NCI-H2196 (cell line): ENCODE measurements at regions not wholly inside any gene's neighbourhood (a gene's known extent, or its start where the extent isn't known, plus 50 kb on each side); places are given as distances from the start of the nearest gene placed in this dataset.

Source experiments
- DNase-seq: peaks from one replicate; lab custom pipeline; 2025; ENCODE audit not compliant: unreplicated experiment; lab: John Stamatoyannopoulos, UW

GRCh38 chr3:59106085-59106648, 56.3 kb upstream of the CFAP20DC start:
- DNase-seq = no peak

DNA sequence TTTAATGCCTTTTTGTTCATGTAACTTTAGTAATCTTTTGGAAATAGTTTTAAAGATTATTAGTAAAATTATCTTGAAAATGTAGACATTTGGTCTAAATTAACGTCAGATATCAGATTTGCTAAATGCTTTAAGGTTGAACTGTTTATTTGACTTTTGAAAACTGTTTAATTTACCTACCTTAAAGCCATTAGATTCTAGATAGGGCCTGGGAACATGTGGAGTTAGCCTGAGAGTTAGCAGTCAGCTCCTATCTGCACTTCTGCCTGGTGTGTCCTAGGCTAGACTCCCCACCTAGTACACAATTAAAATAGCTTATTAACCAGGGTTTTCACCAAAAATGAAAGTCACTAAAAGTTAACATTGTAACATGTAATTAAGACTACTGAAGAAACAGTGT, 53.7 kb upstream of the CFAP20DC start:
- no peak for DNase-seq

DNA sequence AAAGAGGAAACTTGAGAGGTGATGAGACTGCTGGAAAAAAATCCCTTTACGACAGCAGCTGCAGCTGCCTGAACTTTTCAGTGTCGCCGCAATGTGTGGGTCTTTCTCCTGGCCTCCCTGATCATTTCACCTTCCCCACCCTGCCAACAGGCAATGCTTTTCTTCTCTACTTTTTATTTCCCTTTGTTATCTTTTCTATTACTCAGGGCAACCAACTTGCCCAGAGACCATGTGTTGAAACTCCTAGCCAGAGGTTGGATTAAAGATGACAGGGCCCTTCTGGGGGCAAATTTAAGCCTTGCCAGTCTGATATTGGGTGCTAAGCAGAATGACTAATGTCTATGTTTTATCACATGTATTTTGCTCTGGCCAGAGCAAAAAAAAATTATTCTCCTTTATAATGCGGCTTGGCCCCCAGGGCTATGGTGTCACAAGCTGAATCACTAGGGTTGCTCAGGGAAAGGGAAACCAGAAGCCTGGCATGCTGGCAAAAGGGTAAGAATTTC, 51.5 kb upstream of the CFAP20DC start:
- DNase-seq = no peak
